DND-41 (cell line): ENCODE measurements at regions not wholly inside any gene's neighbourhood (a gene's known extent, or its start where the extent isn't known, plus 50 kb on each side); places are given as distances from the start of the nearest gene placed in this dataset.

Experiments
- ATAC-seq: fragments of 200-7000 bp; cut with Tn5 transposase; 3 replicates; pipeline ENCODE4 v1.9.1; 2021; ENCODE audit warnings: low read depth; ENCODE audit not compliant: insufficient read depth
- DNase-seq: peaks from one replicate; pipeline ENCODE4 v3.0.0-alpha.2; 2020
- H2AFZ ChIP-seq: 2 replicates; pipeline ENCODE4 v1.6.0; 2012; ENCODE audit warnings: low read depth, low read length
- H3K27ac ChIP-seq: 2 replicates; pipeline ENCODE4 v1.5.1; 2012; ENCODE audit warnings: low read length, inconsistent platforms
- H3K27me3 ChIP-seq: fragments of 200-600 bp; sonication (generic); 2 replicates; pipeline ENCODE4 v1.6.0; 2012; ENCODE audit warnings: low read length, mild to moderate bottlenecking, inconsistent platforms; ENCODE audit not compliant: insufficient read depth, poor library complexity
- H3K36me3 ChIP-seq: 2 replicates; pipeline ENCODE4 v1.5.1; 2012; ENCODE audit warnings: low read length, inconsistent platforms; ENCODE audit not compliant: insufficient read depth
- H3K4me1 ChIP-seq: 2 replicates; pipeline ENCODE4 v1.5.1; 2012; ENCODE audit warnings: mild to moderate bottlenecking, low read length; ENCODE audit not compliant: insufficient read depth
- H3K4me2 ChIP-seq: 2 replicates; pipeline ENCODE4 v1.6.0; 2012; ENCODE audit warnings: mild to moderate bottlenecking, moderate library complexity, low read length, inconsistent platforms; ENCODE audit not compliant: insufficient read depth
- H3K4me3 ChIP-seq, 2 experiments: fragments of 200-600 bp in 1 of 2; shearing (Covaris generic) in 1 of 2; 2 replicates each; pipeline ENCODE4 v1.5.1; 2012 to 2016; ENCODE audit warnings: inconsistent platforms in 2 of 2, low read length in 2 of 2, mild to moderate bottlenecking in 2 of 2, low read depth in 1 of 2, moderate library complexity in 1 of 2
- H3K79me2 ChIP-seq: 2 replicates; pipeline ENCODE4 v1.6.0; 2012; ENCODE audit warnings: low read length, inconsistent platforms; ENCODE audit not compliant: insufficient read depth
- H3K9ac ChIP-seq: 2 replicates; pipeline ENCODE4 v1.6.0; 2012; ENCODE audit warnings: low read depth, mild to moderate bottlenecking, inconsistent platforms, low read length, moderate library complexity
- H3K9me3 ChIP-seq: 2 replicates; pipeline ENCODE4 v1.5.1; 2012; ENCODE audit warnings: low read length, moderate library complexity, mild to moderate bottlenecking, inconsistent platforms; ENCODE audit not compliant: insufficient read depth, severe bottlenecking
- H4K20me1 ChIP-seq: 2 replicates; pipeline ENCODE4 v1.6.0; 2012; ENCODE audit warnings: low read length; ENCODE audit not compliant: insufficient read depth
- CTCF ChIP-seq: IDR thresholded peaks from 2 replicates; pipeline ENCODE4 v1.5.1; 2012; ENCODE audit warnings: borderline replicate concordance, low read length, moderate library complexity, mild to moderate bottlenecking; ENCODE audit not compliant: poor library complexity, severe bottlenecking; ENCODE audit errors: extremely low read depth
- EZH2 ChIP-seq: IDR thresholded peaks from 3 replicates; pipeline ENCODE4 v1.6.1; 2012; ENCODE audit warnings: borderline replicate concordance, low read depth, mild to moderate bottlenecking, moderate library complexity, low read length, inconsistent platforms; ENCODE audit not compliant: severe bottlenecking

DNA sequence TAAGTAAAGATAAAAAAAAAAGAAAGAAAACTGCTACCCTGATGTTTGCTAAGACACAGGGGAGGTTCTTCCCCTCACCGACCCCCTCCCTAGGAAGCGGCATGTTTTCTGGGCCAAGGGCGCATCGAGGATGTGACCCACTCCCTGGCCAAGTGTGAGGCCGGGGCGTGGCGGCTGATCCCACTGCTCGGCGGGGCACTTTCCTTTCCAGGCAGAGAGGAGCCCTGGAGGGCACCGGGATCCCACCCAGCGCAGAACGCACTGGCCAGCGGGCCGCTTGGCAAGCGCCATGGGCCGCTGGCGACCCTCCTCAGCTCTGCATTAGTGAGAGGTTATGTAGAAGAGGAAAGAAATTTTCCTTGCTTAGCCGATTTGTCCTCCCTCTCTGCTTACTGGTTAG lies 93.4 kb downstream of the ZNF736 start:
- Histone ChIP-seq H3K4me2 (no peak overlapping the region), H3K79me2 (no peaks in the 10 kb centered on the region), H3K27me3 (no peaks in the 10 kb centered on the region), H3K4me1 (no peaks in the 10 kb centered on the region), H3K4me3 (no peak overlapping the region), H3K9ac (no peak overlapping the region), H3K36me3 (no peaks in the 10 kb centered on the region), H2AFZ (no peak overlapping the region), H3K9me3 (no peaks in the 10 kb centered on the region), H4K20me1 (no peaks in the 10 kb centered on the region), H3K27ac (no peak overlapping the region)
- ATAC-seq (no peak), DNase-seq (no peak)
- TF ChIP-seq CTCF = no peak
- TF ChIP-seq EZH2 = no peak
